HG02623 (cell line): ENCODE measurements at regions not wholly inside any gene's neighbourhood (a gene's known extent, or its start where the extent isn't known, plus 50 kb on each side); places are given as distances from the start of the nearest gene placed in this dataset.

Experiments
- ATAC-seq: cut with Tn5 transposase; IDR thresholded peaks from one replicate; pipeline ENCODE4 v1.9.1; 2021; ENCODE audit warnings: moderate library complexity; ENCODE audit not compliant: unreplicated experiment

DNA sequence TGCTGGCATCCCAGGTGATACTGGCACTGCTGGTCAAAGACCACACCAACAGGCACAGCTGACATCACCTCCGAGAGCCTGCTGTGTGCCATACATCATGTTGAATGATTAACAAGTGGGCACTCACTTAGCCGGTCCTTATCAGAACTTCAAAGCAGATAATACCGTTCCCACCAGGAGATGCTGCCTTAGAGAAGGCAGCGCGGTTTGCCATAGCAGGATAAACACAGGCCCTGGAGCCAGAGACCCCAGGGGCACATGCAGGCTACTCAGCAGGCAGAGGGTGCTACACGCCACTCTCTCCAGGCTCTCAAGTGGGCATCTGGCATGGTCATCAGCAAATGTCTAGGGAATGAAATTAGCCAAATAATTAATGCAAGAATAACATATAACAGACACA, 86.5 kb upstream of the CST7 start:
- ATAC-seq = no peak

DNA sequence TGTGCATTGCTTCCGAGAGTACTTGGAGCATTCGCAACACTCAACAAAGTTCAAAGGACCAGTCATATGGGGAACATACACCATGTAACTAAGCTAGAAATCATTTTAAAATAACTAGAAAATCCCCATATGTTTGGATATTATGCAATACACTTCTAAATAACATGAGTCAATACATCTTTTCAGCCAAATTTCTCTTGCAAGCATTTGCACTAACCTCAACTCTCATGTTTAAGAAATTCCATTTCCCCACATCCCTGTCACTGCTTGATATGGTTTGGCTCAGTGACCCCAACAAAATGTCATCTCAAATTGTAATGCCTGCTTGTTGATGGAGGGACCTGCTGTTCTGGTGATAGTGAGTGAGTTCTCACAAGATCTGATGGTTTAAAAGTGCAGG, 85.7 kb upstream of the CST7 start:
- ATAC-seq = no peak

DNA sequence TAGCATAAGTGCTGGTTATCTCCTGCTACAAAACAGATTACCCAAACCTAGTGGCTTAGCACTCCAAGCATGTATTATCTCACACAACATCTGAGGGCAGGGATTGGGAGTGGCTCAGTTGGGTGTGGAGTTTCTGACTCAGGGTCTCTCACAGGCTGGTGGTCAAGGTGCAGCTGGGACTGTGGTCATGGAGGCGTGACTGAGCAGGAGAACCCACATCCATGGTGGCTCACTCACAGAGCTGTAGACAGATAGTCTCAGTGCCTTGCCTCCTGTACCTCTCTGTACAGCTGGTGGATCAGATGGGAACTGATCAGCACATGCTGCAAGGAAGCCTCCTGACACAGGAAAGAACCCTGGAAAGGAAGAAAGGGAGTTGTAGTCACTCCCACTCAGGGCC, 83.1 kb upstream of the CST7 start:
- ATAC-seq = no peak

GRCh38 chr20:24866742-24867141, 82.3 kb upstream of the CST7 start:
- ATAC-seq = no peak

- ATAC-seq = no peak
Measured at GRCh38 chr20:24867556-24867955, 81.5 kb upstream of the CST7 start.

- ATAC-seq = no peak
Measured at GRCh38 chr20:24868396-24868927, 80.6 kb upstream of the CST7 start.

DNA sequence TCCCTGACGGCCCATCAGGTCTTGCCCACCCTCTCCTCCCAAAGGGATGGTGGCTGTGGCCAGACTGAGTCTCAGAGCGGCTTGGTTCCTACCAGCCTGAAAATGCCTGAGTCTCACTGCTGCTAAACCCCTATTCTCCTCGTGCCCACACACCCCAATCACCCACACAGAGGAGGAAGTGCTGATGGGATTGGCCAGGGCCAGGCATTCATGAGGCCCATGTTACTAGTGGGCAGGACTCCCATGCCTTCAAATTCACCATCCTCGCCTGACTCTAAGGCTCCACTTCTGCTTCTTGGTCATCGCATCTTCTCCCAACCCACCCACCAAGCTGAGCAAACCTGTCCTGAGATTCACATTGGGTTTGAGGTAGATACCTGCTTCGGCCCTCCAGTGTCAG, 80.1 kb upstream of the CST7 start:
- ATAC-seq = no peak

- no peak for ATAC-seq
Measured at GRCh38 chr20:24870057-24870456, 79.0 kb upstream of the CST7 start.

GRCh38 chr20:24870881-24871280, 78.2 kb upstream of the CST7 start:
- ATAC-seq = no peak

GRCh38 chr20:24871480-24872213, 77.4 kb upstream of the CST7 start:
- no peak for ATAC-seq

GRCh38 chr20:24872291-24873024, 76.6 kb upstream of the CST7 start:
- ATAC-seq = peak; percentile 46

DNA sequence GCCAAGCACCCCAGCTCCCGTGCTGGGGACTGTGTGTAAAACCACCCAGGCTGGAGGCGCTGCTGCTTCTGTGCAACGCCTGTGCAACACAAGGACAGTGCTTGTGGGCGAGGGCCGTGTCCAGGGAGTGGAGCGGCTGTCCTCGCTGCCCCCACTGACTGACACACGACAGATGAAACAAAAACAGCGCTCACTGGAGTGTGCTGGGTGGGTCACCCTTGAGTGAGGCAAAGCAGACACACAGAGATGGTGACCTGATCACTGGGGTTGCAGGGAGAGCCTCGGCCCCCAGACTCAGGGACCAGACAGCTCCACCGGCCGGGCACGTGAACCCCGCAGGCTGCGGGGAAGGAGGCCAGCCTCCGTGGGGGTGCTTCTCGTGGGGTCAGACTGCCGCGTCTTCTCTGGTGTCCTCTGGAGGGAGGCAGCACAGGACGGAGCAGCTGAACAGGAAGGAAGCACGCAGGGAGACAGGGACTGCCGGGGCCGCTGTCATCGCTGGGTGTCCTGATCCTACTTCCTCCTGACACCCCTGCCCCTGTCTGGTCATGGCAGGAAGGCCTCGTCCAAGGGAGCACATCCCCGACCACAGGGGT, 75.9 kb upstream of the CST7 start:
- ATAC-seq = peak; percentile 15

GRCh38 chr20:24875078-24875477, 74.0 kb upstream of the CST7 start:
- ATAC-seq = no peak

GRCh38 chr20:24877652-24878051, 71.4 kb upstream of the CST7 start:
- ATAC-seq = no peak

DNA sequence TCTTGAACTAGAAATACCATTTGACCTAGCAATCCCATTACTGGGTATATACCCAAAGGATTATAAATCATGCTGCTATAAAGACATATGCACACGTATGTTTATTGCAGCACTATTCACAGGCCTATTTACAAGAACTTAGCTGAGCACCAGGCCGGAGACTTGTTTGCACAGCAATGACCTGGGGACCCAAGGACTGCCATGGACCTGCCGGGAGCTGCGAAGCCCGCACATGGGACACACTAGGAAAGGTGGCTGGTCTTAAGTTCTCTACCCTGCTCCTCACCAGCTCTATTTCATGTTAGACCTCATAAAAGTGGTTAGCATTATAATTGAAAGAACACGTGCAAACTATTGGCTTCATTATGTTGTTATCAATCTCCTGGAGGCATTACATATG, 70.4 kb upstream of the CST7 start:
- ATAC-seq = no peak

- ATAC-seq = no peak
Measured at GRCh38 chr20:24879875-24880274, 69.2 kb upstream of the CST7 start.

- no peak for ATAC-seq
Measured at GRCh38 chr20:24880356-24880755, 68.7 kb upstream of the CST7 start.

DNA sequence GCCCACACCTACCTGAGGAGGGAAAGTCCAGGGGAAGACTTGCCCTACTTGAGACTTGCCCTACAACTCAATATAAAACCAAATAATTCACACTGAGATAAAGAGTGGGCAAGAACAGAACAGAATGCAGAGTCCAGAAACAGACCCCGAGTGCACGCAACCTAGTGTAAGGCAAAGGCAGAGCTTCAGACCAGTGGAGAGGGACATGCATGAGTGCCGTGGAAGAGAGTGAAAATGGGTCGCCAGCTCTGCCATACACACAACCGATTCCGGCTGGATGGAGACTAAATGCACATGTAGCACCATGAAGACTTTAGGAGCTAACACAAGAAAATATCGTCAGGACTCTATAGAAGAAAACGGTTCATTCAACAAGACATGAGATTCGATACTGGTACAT, 58.8 kb upstream of the CST7 start:
- no peak for ATAC-seq

GRCh38 chr20:24891546-24892393, 57.3 kb upstream of the CST7 start:
- ATAC-seq = no peak

DNA sequence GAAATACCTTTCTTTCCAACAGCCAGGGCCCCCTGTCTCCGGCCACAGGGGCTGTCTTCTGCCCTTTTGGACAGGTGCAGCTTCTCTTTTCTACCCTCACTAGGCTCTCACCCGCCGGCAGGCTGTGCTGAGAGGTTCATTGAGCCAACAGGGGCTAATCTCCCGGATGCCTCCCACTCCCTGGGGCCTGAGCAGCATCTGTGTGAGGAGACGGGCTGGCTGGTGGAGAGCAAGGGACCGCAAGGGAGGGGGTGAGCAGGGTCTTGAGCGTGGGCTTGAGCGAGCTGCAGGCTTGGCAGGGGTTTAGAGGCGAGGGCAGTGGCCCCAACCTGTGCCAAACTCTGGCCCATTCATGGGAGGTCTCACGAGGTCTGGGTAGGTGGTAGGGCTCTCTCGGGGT, 56.5 kb upstream of the CST7 start:
- no peak for ATAC-seq

- no peak for ATAC-seq
Measured at GRCh38 chr20:24892931-24893330, 56.1 kb upstream of the CST7 start.
